HEK293 (cell line): ENCODE measurements at regions not wholly inside any gene's neighbourhood (a gene's known extent, or its start where the extent isn't known, plus 50 kb on each side); places are given as distances from the start of the nearest gene placed in this dataset.
A peak's percentile ranks its signal among the peaks of the same experiment; 100 is the strongest.

Experiments
- CTCF ChIA-PET: fragments of 350-600 bp; formaldehyde crosslinking; extraction: SDS; loops from one replicate; lab custom pipeline; 2021; ENCODE audit warnings: antibody characterized with exemption; lab: Yijun Ruan, JAX
- POLR2A ChIA-PET: fragments of 300-600 bp; formaldehyde crosslinking; extraction: SDS; loops from one replicate; lab custom pipeline; 2020; ENCODE audit warnings: antibody characterized with exemption, inconsistent platforms; lab: Yijun Ruan, JAX
- H3K27ac ChIP-seq: fragments of 200-500 bp; sonication (Bioruptor generic); 2 replicates; pipeline ENCODE4 v1.5.1; 2014; ENCODE audit warnings: low read depth, low read length, control low read depth, inconsistent platforms; ENCODE audit errors: extremely low read depth
- H3K36me3 ChIP-seq, 2 experiments: fragments of 200-500 bp in 1 of 2; sonication (Bioruptor generic) in 1 of 2; 1 replicate in 1 of 2; 2 replicates in 1 of 2; pipeline ENCODE4 v1.5.1; 2014 to 2017; ENCODE audit warnings: inconsistent platforms in 2 of 2, low read length in 2 of 2; ENCODE audit not compliant: control insufficient read depth in 2 of 2, insufficient read depth in 1 of 2
- H3K4me1 ChIP-seq: fragments of 200-500 bp; sonication (Bioruptor generic); 2 replicates; pipeline ENCODE4 v1.5.1; 2014; ENCODE audit warnings: mild to moderate bottlenecking, low read length, inconsistent platforms; ENCODE audit not compliant: control insufficient read depth, insufficient read depth
- H3K4me3 ChIP-seq: 2 replicates; pipeline ENCODE4 v1.5.1; 2011; ENCODE audit warnings: low read depth, mild to moderate bottlenecking, control low read depth, low read length, moderate library complexity
- H3K9me3 ChIP-seq: fragments of 200-500 bp; sonication (Bioruptor generic); 2 replicates; pipeline ENCODE4 v1.5.1; 2014; ENCODE audit warnings: low read depth, low read length, inconsistent platforms; ENCODE audit not compliant: control insufficient read depth, insufficient read depth
- BCL11B ChIP-seq: fragments of 450-650 bp; formaldehyde crosslinking; IDR thresholded peaks from 2 replicates; pipeline ENCODE4 v1.5.1; 2016; ENCODE audit warnings: low read depth, missing biosample characterization, missing genetic modification characterization
- KLF16 ChIP-seq: fragments of 450-650 bp; formaldehyde crosslinking; IDR thresholded peaks from 2 replicates; pipeline ENCODE4 v1.5.1; 2017; ENCODE audit warnings: missing biosample characterization, missing genetic modification characterization
- OVOL3 ChIP-seq: fragments of 450-650 bp; formaldehyde crosslinking; IDR thresholded peaks from 2 replicates; pipeline ENCODE4 v1.5.1; 2016; ENCODE audit warnings: missing biosample characterization, missing genetic modification characterization
- SP7 ChIP-seq: fragments of 450-650 bp; formaldehyde crosslinking; IDR thresholded peaks from 2 replicates; pipeline ENCODE4 v1.5.1; 2016; ENCODE audit warnings: missing biosample characterization, missing genetic modification characterization
- ZNF501 ChIP-seq: fragments of 450-650 bp; formaldehyde crosslinking; IDR thresholded peaks from 2 replicates; pipeline ENCODE4 v1.5.1; 2016; ENCODE audit warnings: missing biosample characterization, missing genetic modification characterization
- ZNF596 ChIP-seq: fragments of 450-650 bp; IDR thresholded peaks from 2 replicates; pipeline ENCODE4 v1.5.0; 2018; ENCODE audit warnings: missing biosample characterization, mild to moderate bottlenecking, missing genetic modification characterization, moderate library complexity
- ZNF623 ChIP-seq: fragments of 450-650 bp; formaldehyde crosslinking; IDR thresholded peaks from 2 replicates; pipeline ENCODE4 v1.5.1; 2016; ENCODE audit warnings: missing biosample characterization, missing genetic modification characterization
- ZNF658 ChIP-seq: fragments of 450-650 bp; formaldehyde crosslinking; IDR thresholded peaks from 2 replicates; pipeline ENCODE4; 2016; ENCODE audit warnings: missing biosample characterization, missing genetic modification characterization
- ZNF701 ChIP-seq: fragments of 450-650 bp; formaldehyde crosslinking; IDR thresholded peaks from 2 replicates; pipeline ENCODE4 v1.5.1; 2016; ENCODE audit warnings: missing biosample characterization, missing genetic modification characterization
- ZNF707 ChIP-seq: fragments of 450-650 bp; formaldehyde crosslinking; IDR thresholded peaks from 2 replicates; pipeline ENCODE4 v1.5.1; 2016; ENCODE audit warnings: missing biosample characterization, missing genetic modification characterization
- ZSCAN16 ChIP-seq: fragments of 450-650 bp; formaldehyde crosslinking; IDR thresholded peaks from 2 replicates; pipeline ENCODE4 v1.5.1; 2016; ENCODE audit warnings: missing biosample characterization, missing genetic modification characterization
- TF ChIP-seq, protein P1 (sequence below): fragments of 450-650 bp; formaldehyde crosslinking; IDR thresholded peaks from 2 replicates; pipeline ENCODE4 v1.5.1; 2016; ENCODE audit warnings: missing biosample characterization, missing genetic modification characterization
- TF ChIP-seq, protein P2 (sequence below): sonication (generic); formaldehyde crosslinking; IDR thresholded peaks from 2 replicates; pipeline ENCODE4 v1.8.1; 2022; ENCODE audit warnings: mild to moderate bottlenecking, moderate library complexity, missing genetic modification reagents
- TF ChIP-seq, protein P3 (sequence below): fragments of 450-650 bp; formaldehyde crosslinking; IDR thresholded peaks from 2 replicates; pipeline ENCODE4 v1.5.1; 2016; ENCODE audit warnings: missing biosample characterization, missing genetic modification characterization, borderline replicate concordance

DNA sequence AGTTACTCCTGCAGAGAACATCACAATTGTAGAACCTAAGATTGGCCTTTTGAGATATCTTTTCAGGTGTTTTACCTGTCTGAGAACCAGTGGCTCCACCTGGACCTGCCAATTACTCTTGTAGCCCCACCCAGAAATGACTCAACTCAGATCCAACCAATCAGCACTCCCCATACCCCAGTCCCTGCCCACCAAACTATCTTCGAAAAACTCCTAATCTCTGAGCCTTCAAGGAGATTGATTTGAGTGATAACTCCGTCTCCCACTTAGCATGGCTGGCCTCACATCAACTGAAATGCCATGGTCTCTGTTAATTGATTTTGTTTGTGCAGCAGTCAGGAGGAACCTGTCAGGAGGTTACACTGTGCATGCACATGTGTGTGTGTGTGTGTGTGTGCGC is 103.6 kb downstream of the MTNR1B start:
- H3K36me3 ChIP-seq, result no peaks in the 10 kb centered on the region
- ChIA-PET CTCF (no interaction called here), POLR2A (no interaction called here)
- no peaks in the 10 kb centered on the region for H3K9me3 ChIP-seq
- H3K4me1 ChIP-seq, result no peaks in the 10 kb centered on the region
- H3K4me3 ChIP-seq, result no peak overlapping the region
- TF ChIP-seq ZNF501 (tag by site-specific recombination) (no peak), ZSCAN16 (tag by site-specific recombination) (no peak), SP7 (no peak)
- TF ChIP-seq, protein P1, sequence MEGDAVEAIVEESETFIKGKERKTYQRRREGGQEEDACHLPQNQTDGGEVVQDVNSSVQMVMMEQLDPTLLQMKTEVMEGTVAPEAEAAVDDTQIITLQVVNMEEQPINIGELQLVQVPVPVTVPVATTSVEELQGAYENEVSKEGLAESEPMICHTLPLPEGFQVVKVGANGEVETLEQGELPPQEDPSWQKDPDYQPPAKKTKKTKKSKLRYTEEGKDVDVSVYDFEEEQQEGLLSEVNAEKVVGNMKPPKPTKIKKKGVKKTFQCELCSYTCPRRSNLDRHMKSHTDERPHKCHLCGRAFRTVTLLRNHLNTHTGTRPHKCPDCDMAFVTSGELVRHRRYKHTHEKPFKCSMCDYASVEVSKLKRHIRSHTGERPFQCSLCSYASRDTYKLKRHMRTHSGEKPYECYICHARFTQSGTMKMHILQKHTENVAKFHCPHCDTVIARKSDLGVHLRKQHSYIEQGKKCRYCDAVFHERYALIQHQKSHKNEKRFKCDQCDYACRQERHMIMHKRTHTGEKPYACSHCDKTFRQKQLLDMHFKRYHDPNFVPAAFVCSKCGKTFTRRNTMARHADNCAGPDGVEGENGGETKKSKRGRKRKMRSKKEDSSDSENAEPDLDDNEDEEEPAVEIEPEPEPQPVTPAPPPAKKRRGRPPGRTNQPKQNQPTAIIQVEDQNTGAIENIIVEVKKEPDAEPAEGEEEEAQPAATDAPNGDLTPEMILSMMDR (tag by site-specific recombination), result no peak
- TF ChIP-seq, protein P2, sequence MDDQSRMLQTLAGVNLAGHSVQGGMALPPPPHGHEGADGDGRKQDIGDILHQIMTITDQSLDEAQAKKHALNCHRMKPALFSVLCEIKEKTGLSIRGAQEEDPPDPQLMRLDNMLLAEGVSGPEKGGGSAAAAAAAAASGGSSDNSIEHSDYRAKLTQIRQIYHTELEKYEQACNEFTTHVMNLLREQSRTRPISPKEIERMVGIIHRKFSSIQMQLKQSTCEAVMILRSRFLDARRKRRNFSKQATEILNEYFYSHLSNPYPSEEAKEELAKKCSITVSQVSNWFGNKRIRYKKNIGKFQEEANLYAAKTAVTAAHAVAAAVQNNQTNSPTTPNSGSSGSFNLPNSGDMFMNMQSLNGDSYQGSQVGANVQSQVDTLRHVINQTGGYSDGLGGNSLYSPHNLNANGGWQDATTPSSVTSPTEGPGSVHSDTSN, result no peak
- TF ChIP-seq, protein P3, sequence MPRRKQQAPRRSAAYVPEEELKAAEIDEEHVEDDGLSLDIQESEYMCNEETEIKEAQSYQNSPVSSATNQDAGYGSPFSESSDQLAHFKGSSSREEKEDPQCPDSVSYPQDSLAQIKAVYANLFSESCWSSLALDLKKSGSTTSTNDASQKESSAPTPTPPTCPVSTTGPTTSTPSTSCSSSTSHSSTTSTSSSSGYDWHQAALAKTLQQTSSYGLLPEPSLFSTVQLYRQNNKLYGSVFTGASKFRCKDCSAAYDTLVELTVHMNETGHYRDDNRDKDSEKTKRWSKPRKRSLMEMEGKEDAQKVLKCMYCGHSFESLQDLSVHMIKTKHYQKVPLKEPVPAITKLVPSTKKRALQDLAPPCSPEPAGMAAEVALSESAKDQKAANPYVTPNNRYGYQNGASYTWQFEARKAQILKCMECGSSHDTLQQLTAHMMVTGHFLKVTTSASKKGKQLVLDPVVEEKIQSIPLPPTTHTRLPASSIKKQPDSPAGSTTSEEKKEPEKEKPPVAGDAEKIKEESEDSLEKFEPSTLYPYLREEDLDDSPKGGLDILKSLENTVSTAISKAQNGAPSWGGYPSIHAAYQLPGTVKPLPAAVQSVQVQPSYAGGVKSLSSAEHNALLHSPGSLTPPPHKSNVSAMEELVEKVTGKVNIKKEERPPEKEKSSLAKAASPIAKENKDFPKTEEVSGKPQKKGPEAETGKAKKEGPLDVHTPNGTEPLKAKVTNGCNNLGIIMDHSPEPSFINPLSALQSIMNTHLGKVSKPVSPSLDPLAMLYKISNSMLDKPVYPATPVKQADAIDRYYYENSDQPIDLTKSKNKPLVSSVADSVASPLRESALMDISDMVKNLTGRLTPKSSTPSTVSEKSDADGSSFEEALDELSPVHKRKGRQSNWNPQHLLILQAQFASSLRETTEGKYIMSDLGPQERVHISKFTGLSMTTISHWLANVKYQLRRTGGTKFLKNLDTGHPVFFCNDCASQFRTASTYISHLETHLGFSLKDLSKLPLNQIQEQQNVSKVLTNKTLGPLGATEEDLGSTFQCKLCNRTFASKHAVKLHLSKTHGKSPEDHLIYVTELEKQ, result no peak
- no peak overlapping the region for H3K27ac ChIP-seq

DNA sequence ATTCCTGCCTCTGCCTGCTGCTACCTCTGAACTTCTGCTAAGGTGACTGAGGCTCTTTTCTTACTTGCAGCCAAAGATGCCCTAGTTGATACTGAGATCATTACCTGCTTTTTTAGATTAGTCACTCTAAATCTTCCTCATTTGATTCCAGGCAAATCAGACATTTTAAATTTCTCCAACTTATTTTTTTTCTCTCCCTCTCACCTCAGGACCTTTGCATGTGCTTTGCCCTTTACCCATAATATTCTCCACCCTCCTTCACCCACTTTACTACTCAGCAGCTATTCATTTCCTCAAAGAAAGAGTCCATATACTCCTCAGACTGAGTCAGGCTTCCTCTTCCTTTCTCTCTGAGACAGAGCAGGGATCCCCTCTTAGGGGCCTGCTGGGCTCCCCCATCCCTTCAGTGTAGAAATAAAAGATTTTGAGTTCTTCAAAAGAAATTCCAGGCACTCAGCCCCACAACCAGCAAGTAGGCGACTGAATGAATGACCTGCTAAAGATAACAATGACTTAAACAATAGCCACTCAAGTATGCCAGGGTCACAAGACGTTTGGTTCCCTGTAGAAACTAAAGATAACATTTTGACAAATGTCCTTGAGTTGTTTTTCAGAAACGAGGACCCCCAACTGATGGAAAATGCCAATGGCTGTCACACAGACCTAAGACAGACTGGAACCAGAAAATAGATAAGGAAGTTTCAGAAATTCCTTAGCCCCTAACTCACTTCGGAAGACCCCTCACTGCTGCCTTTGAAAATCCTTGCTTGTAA is 104.2 kb downstream of the MTNR1B start:
- TF ChIP-seq OVOL3 (tag by site-specific recombination), result no peak
- peak; percentile 66 for TF ChIP-seq ZNF623
- no peak for TF ChIP-seq BCL11B (tag by site-specific recombination)
- TF ChIP-seq ZNF596 (tag by site-specific recombination), result no peak
- H3K4me1 ChIP-seq, result no peaks in the 10 kb centered on the region
- POLR2A ChIA-PET, result no interaction called here
- no peak overlapping the region for H3K4me3 ChIP-seq
- CTCF ChIA-PET, result interaction anchor here (0.6 kb wide), 1 partner anchor 701 kb away, joined by 5 read pairs; no protein-coding TSS in a partner anchor
- no peaks in the 10 kb centered on the region for H3K9me3 ChIP-seq
- H3K36me3 ChIP-seq, result no peaks in the 10 kb centered on the region
- no peak overlapping the region for H3K27ac ChIP-seq

DNA sequence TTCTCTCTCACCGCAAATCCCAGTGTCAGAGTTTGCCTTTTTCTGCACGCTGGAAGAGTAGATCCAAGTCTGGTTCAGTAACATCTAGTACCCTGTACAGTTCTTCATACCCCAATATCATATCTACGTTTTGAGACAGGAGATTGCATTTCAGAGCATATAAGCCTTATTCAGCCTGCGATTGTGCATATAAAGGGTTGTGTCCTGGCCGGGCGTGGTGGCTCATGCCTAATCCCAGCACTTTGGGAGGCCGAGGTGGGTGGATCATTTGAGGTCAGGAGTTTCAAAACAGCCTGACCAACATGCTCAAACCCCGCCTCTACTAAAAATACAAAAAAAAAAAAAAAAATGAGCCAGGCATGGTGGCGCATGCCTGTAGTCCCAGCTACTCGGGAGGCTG is 104.9 kb downstream of the MTNR1B start:
- no peaks in the 10 kb centered on the region for H3K36me3 ChIP-seq
- TF ChIP-seq ZNF701 (tag by site-specific recombination) (no peak), ZNF707 (tag by site-specific recombination) (no peak), ZNF658 (tag by site-specific recombination) (no peak), KLF16 (no peak)
- POLR2A ChIA-PET, result no interaction called here
- H3K27ac ChIP-seq, result no peak overlapping the region
- no peaks in the 10 kb centered on the region for H3K9me3 ChIP-seq
- no peak overlapping the region for H3K4me3 ChIP-seq
- no peaks in the 10 kb centered on the region for H3K4me1 ChIP-seq
- CTCF ChIA-PET, result interaction anchor here (0.6 kb wide), 1 partner anchor 700 kb away, joined by 5 read pairs; no protein-coding TSS in a partner anchor
